HG02610 (cell line): ENCODE measurements at regions not wholly inside any gene's neighbourhood (a gene's known extent, or its start where the extent isn't known, plus 50 kb on each side); places are given as distances from the start of the nearest gene placed in this dataset.
"Not testable (repeated sequence)": the region's sequence is repeated elsewhere in the genome, so short reads cannot be mapped to it uniquely, and the experiment has no call there.

Experiments used
- ATAC-seq: cut with Tn5 transposase; IDR thresholded peaks from one replicate; pipeline ENCODE4 v1.9.1; 2021; ENCODE audit warnings: mild to moderate bottlenecking, moderate library complexity; ENCODE audit not compliant: unreplicated experiment

- not testable (repeated sequence) for ATAC-seq
These were observed 77.6 kb upstream of the DPP6 start for GRCh38 chr7:153974603-153975002.

- not testable (repeated sequence) for ATAC-seq
These were observed 75.5 kb upstream of the DPP6 start for GRCh38 chr7:153976745-153977144.

GRCh38 chr7:153983186-153983585 lies 69.0 kb upstream of the DPP6 start:
- ATAC-seq = not testable (repeated sequence)

GRCh38 chr7:153989066-153989627 lies 63.1 kb upstream of the DPP6 start:
- ATAC-seq = not testable (repeated sequence)

- not testable (repeated sequence) for ATAC-seq
These were observed 62.3 kb upstream of the DPP6 start for GRCh38 chr7:153989742-153990425.

DNA sequence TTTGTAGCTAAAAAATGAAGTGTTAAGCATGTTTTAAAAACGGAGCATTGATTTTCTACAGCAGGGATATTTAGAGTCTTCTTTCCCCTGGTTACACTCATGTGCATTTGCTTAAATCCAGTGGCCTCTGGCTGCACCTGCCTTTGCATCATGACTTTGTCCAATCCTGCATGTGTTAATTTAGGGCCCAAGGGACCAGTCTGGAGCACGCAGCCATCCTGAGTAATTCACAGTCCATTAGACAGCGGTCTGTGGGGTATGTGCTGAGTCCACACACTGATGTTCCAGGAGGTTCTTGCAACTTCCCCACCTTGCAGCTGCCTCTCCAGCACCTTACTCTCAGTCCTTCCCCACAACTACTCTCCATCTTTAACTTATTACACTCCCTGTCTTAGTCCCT lies 60.7 kb upstream of the DPP6 start:
- ATAC-seq = not testable (repeated sequence)

DNA sequence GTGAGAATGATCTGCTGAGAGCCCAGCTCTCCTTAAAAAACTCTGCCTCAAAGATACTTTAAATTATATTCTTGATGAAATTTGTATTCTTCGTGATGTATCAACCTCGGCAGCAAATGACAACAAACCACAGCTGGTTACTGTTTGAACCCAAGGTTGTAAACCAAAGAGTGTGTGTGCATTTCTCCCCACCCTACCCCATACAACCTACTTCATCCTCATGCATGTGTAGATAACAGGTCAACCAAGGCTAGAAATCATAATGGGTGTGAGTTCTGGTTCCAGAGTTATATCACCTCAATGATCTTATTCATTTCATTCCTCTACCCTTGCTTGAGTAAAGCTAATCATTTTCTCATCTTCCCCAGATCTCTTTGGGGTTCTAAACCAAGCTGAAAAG lies 58.8 kb upstream of the DPP6 start:
- not testable (repeated sequence) for ATAC-seq

GRCh38 chr7:153998896-153999295 lies 53.3 kb upstream of the DPP6 start:
- not testable (repeated sequence) for ATAC-seq
